ENCODE measurements at regions not wholly inside any gene's neighbourhood (a gene's known extent, or its start where the extent isn't known, plus 50 kb on each side); places are given as distances from the start of the nearest gene placed in this dataset.

GRCh38 chr4:167421201-167421600 lies 186.9 kb upstream of the SPOCK3 start:
- TF ChIP-seq CTCF (optimal IDR thresholded peaks at IDR 0.05 in 1 of 3, IDR thresholded peaks at IDR 0.05 in 1 of 3, conservative IDR thresholded peaks at IDR 0.05 in 1 of 3; ENCODE audit: extremely low read depth in 1 of 3, insufficient read depth in 2 of 3, low read length in 3 of 3), result no peak
- TF ChIP-seq EZH2 (IDR thresholded peaks at IDR 0.05; ENCODE audit: low read length), result no peak

Measured in keratinocyte (primary cell).